Heart left ventricle (tissue), 13 donors: ENCODE measurements at regions not wholly inside any gene's neighbourhood (a gene's known extent, or its start where the extent isn't known, plus 50 kb on each side); places are given as distances from the start of the nearest gene placed in this dataset.
"Not testable (repeated sequence)": the region's sequence is repeated elsewhere in the genome, so short reads cannot be mapped to it uniquely, and the experiment has no call there.

Experiments used
- CTCF ChIP-seq, 12 donors: fragments of 200-600 bp; sonication (generic) in 4 of 12; IDR thresholded peaks; one replicate each; pipeline versions ENCODE4 v1.5.0 to v1.8.0; 2018 to 2022; ENCODE audit warnings: antibody characterized with exemption in 12 of 12, mild to moderate bottlenecking in 5 of 12
- POLR2A ChIP-seq, 2 donors: fragments of 450-650 bp; IDR thresholded peaks; one replicate each; pipeline ENCODE4 v1.6.1; 2017; ENCODE audit warnings: antibody characterized with exemption in 2 of 2, mild to moderate bottlenecking in 2 of 2, moderate library complexity in 2 of 2
- donor health status: ischemic (EF 13 %, LVEDD 7.1; RV severe dilation, severe dysfunction).
- donor health status: DM: no; HTN: yes; CAD: no.
- donor health status: DM: no; HTN: no; CAD: no.
- donor health status: ischemic (EF 25% LVEDD 6.9; RV normal size, moderate dysfunction).
- donor health status: ischemic (EF 25% LVEDD 5.7; RV mildly dilated, moderate dysfunction).
- donor health status: ischemic (EF 35%, LVEDD 5.7; RV mildly dilated, moderate dysfunction).
- donor health status: nonischemic (EF 11% LVEDD 7.7; RV severe dilation, severe dysfunction).
- donor health status: DM: yes; HTN: yes; CAD: no.
- donor health status: PGD.
- donor health status: ischemic (EF 29% LVEDD 5.4; RV normal size, mild dysfunction).
- donor health status: nonischemic (EF 23%, LVEDD 6.1; RV moderate dilation, normal function).

GRCh38 chr9:73044776-73045175 lies 91.9 kb upstream of the ALDH1A1 start:
- not testable (repeated sequence) for TF ChIP-seq POLR2A, CTCF (IDR thresholded peaks at IDR 0.05)
